ENCODE measurements at regions not wholly inside any gene's neighbourhood (a gene's known extent, or its start where the extent isn't known, plus 50 kb on each side); places are given as distances from the start of the nearest gene placed in this dataset.
A peak's percentile ranks its signal among the peaks of the same experiment; 100 is the strongest.

GRCh38 chr3:72449551-72449950 lies 398.7 kb downstream of the SHQ1 start:
- H3K27ac ChIP-seq, result no peak overlapping the region
- TF ChIP-seq CTCF (IDR thresholded peaks at IDR 0.05), result no peak
- no peak for TF ChIP-seq ZFX (IDR thresholded peaks at IDR 0.05; ENCODE audit: borderline replicate concordance)

- no peak for TF ChIP-seq ZFX (IDR thresholded peaks at IDR 0.05; ENCODE audit: borderline replicate concordance)
- TF ChIP-seq CTCF (IDR thresholded peaks at IDR 0.05), result no peak
- H3K27ac ChIP-seq, result no peak overlapping the region
These were observed 399.4 kb downstream of the SHQ1 start for GRCh38 chr3:72448858-72449257.

GRCh38 chr3:72448375-72448823 lies 399.8 kb downstream of the SHQ1 start:
- TF ChIP-seq CTCF (IDR thresholded peaks at IDR 0.05) (no peak), ZFX (IDR thresholded peaks at IDR 0.05; ENCODE audit: borderline replicate concordance) (no peak)

GRCh38 chr3:72447059-72447946 lies 400.9 kb downstream of the SHQ1 start:
- peak overlapping the region; percentile 69 for H3K27ac ChIP-seq
- TF ChIP-seq CTCF (IDR thresholded peaks at IDR 0.05) (no peak), ZFX (IDR thresholded peaks at IDR 0.05; ENCODE audit: borderline replicate concordance) (no peak)

More at GRCh38 chr3:72448375-72448823, 399.8 kb downstream of the SHQ1 start:
- H3K27ac ChIP-seq, result no peak overlapping the region

- TF ChIP-seq ZFX (IDR thresholded peaks at IDR 0.05; ENCODE audit: borderline replicate concordance), result no peak
- peak within 1 kb of the TSS; percentile 69 for H3K27ac ChIP-seq
These were observed 401.8 kb downstream of the SHQ1 start, which contains the start of gene RYBP for GRCh38 chr3:72446218-72447058. TSS of gene RYBP (minus strand) at chr3:72446621.

GRCh38 chr3:72445827-72446217 lies 402.4 kb downstream of the SHQ1 start:
- TF ChIP-seq ZFX (IDR thresholded peaks at IDR 0.05; ENCODE audit: borderline replicate concordance) (no peak), CTCF (IDR thresholded peaks at IDR 0.05) (no peak)
- peak overlapping the region; percentile 66 for H3K27ac ChIP-seq

- H3K27ac ChIP-seq, result no peak overlapping the region
- TF ChIP-seq ZFX (IDR thresholded peaks at IDR 0.05; ENCODE audit: borderline replicate concordance) (no peak), CTCF (IDR thresholded peaks at IDR 0.05) (no peak)
These were observed 403.5 kb downstream of the SHQ1 start for GRCh38 chr3:72444656-72445223.
